Breast epithelium (tissue), 3 donors: ENCODE measurements at regions not wholly inside any gene's neighbourhood (a gene's known extent, or its start where the extent isn't known, plus 50 kb on each side); places are given as distances from the start of the nearest gene placed in this dataset.

Source experiments
- CTCF ChIP-seq, 3 donors: fragments of 450-650 bp; IDR thresholded peaks; one replicate each; pipeline ENCODE4 v1.5.1; 2016 to 2017; ENCODE audit warnings: antibody characterized with exemption in 3 of 3, mild to moderate bottlenecking in 3 of 3, moderate library complexity in 3 of 3
- POLR2AphosphoS5 ChIP-seq, 3 donors: sonication (generic); formaldehyde crosslinking; IDR thresholded peaks; one replicate each; pipeline ENCODE4 v1.6.1; 2017; ENCODE audit warnings: antibody characterized with exemption in 3 of 3

DNA sequence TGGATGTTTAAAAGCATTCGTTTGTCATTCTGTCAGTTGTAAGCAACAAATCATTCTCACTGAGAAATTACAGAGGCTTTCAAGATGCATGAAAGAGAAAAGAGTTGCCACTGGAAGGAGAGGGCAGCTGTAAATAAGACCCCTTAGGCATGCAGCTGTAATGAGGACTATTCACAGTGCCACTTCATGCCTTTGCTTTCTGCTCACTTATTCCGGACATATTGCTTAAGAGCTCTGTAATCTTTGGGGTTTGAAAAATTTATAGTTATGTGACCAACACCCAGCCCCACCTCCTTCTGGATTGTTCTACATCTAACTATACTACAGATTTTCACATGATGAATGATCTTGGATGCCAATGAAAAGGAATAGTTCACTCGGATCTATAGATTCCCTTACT lies 194.8 kb upstream of the DCN start:
- TF ChIP-seq CTCF (IDR thresholded peaks at IDR 0.05): no peak
- no peak for TF ChIP-seq POLR2AphosphoS5 (IDR thresholded peaks at IDR 0.05)
